H1 (cell line): ENCODE measurements at regions not wholly inside any gene's neighbourhood (a gene's known extent, or its start where the extent isn't known, plus 50 kb on each side); places are given as distances from the start of the nearest gene placed in this dataset.

ENCODE experiments used
- CTCF ChIA-PET: fragments of 300-600 bp; sonication (Branson Sonifier 250); formaldehyde crosslinking; loops from one replicate; lab custom pipeline; 2021; ENCODE audit not compliant: partially characterized antibody; lab: Charles Lee
- POLR2A ChIA-PET: fragments of 300-600 bp; sonication (Branson Sonifier 250); formaldehyde crosslinking; loops from one replicate; lab custom pipeline; 2021; ENCODE audit warnings: inconsistent platforms; ENCODE audit not compliant: partially characterized antibody; lab: Charles Lee
- DNase-seq, 2 experiments: peaks; one replicate each; pipeline versions ENCODE4 v3.0.0 to v3.0.0-alpha.2; 2010 to 2022; ENCODE audit warnings: low spot score in 2 of 2, low read depth in 1 of 2, mixed read lengths in 1 of 2
- FAIRE-seq: peaks from 2 replicates; lab custom pipeline; 2011; peaks lifted over from hg19 to GRCh38; lab: Jason Lieb, UNC
- H2AFZ ChIP-seq: 2 replicates; pipeline ENCODE4 v1.8.1; 2012; ENCODE audit warnings: low read length, inconsistent platforms
- H2AK5ac ChIP-seq: 2 replicates; pipeline ENCODE4 v1.6.1; 2013; ENCODE audit warnings: low read depth, low read length
- H2BK120ac ChIP-seq: replicated peaks from 2 replicates; pipeline ENCODE3; 2013; ENCODE audit warnings: low read depth, low read length, inconsistent platforms
- H2BK12ac ChIP-seq: 2 replicates; pipeline ENCODE4 v1.6.1; 2013; ENCODE audit warnings: low read depth, low read length
- H2BK15ac ChIP-seq: 2 replicates; pipeline ENCODE4 v1.6.1; 2013; ENCODE audit warnings: low read length
- H2BK20ac ChIP-seq: 2 replicates; pipeline ENCODE4 v1.6.1; 2013; ENCODE audit warnings: low read length
- H2BK5ac ChIP-seq: 2 replicates; pipeline ENCODE4 v1.6.1; 2013; ENCODE audit warnings: low read depth, low read length
- H3K14ac ChIP-seq: 2 replicates; pipeline ENCODE4 v1.6.1; 2013; ENCODE audit warnings: inconsistent platforms; ENCODE audit not compliant: insufficient read length
- H3K18ac ChIP-seq: 2 replicates; pipeline ENCODE4 v1.6.1; 2013; ENCODE audit warnings: low read length; ENCODE audit errors: extremely low read depth
- H3K23ac ChIP-seq: 2 replicates; pipeline ENCODE4 v1.6.1; 2013; ENCODE audit warnings: inconsistent platforms; ENCODE audit not compliant: insufficient read length
- H3K23me2 ChIP-seq: 2 replicates; pipeline ENCODE4 v1.6.1; 2013; ENCODE audit warnings: low read depth, low read length
- H3K27ac ChIP-seq: 2 replicates; pipeline ENCODE4 v1.6.1; 2011; ENCODE audit warnings: low read depth, low read length, inconsistent platforms
- H3K27me3 ChIP-seq, 4 experiments: replicated peaks in 1 of 4; 1 replicate in 1 of 4; 2 replicates in 3 of 4; pipeline versions ENCODE4 v1.6.1 to v1.8.1; 2011 to 2013; ENCODE audit warnings: low read length in 3 of 4, mild to moderate bottlenecking in 3 of 4, inconsistent platforms in 2 of 4, mixed read lengths in 2 of 4, moderate library complexity in 1 of 4; ENCODE audit not compliant: control insufficient read depth in 3 of 4, insufficient read depth in 3 of 4; ENCODE audit errors: extremely low read depth in 1 of 4
- H3K36me3 ChIP-seq, 4 experiments: 2 replicates each; pipeline versions ENCODE4 v1.6.1 to v1.8.1; 2011 to 2013; ENCODE audit warnings: mild to moderate bottlenecking in 4 of 4, low read length in 3 of 4, moderate library complexity in 2 of 4, control low read depth in 1 of 4, inconsistent platforms in 1 of 4; ENCODE audit not compliant: insufficient read depth in 4 of 4, control insufficient read depth in 2 of 4
- H3K4ac ChIP-seq: replicated peaks from 2 replicates; pipeline ENCODE3; 2013; ENCODE audit warnings: low read length, low read depth, mixed read lengths, inconsistent platforms; ENCODE audit not compliant: insufficient read length
- H3K4me1 ChIP-seq, 4 experiments: replicated peaks in 1 of 4; 1 replicate in 1 of 4; 2 replicates in 3 of 4; pipeline versions ENCODE4 v1.6.1 to v1.8.1; 2011 to 2013; ENCODE audit warnings: low read length in 3 of 4, inconsistent platforms in 2 of 4, mixed read lengths in 1 of 4; ENCODE audit not compliant: insufficient read depth in 4 of 4, control insufficient read depth in 3 of 4
- H3K4me2 ChIP-seq, 2 experiments: 2 replicates each; pipeline versions ENCODE4 v1.6.1 to v1.8.1; 2011 to 2013; ENCODE audit warnings: low read depth in 2 of 2, low read length in 2 of 2, control low read depth in 1 of 2, inconsistent platforms in 1 of 2, mild to moderate bottlenecking in 1 of 2; ENCODE audit not compliant: insufficient read depth in 1 of 2
- H3K4me3 ChIP-seq, 4 experiments: fragments of 200-600, 300-600 bp in 1 of 4; sonication (generic), shearing (Covaris generic), sonication (Bioruptor Twin) in 1 of 4; 2 replicates each; pipeline versions ENCODE4 v1.5.1 to v1.8.1; 2011 to 2016; ENCODE audit warnings: low read length in 4 of 4, low read depth in 3 of 4, control low read depth in 2 of 4, inconsistent platforms in 2 of 4, mild to moderate bottlenecking in 2 of 4, mixed read lengths in 1 of 4, moderate library complexity in 1 of 4; ENCODE audit not compliant: insufficient read depth in 2 of 4; ENCODE audit errors: extremely low read depth in 1 of 4
- H3K56ac ChIP-seq: replicated peaks from 2 replicates; pipeline ENCODE3; 2013; ENCODE audit warnings: low read depth, mild to moderate bottlenecking, mixed read lengths, low read length, inconsistent platforms; ENCODE audit not compliant: insufficient read length
- H3K79me1 ChIP-seq: 2 replicates; pipeline ENCODE4 v1.6.1; 2013; ENCODE audit warnings: low read depth, low read length, control low read depth
- H3K79me2 ChIP-seq, 2 experiments: 2 replicates each; pipeline versions ENCODE4 v1.6.1 to v1.8.1; 2012 to 2013; ENCODE audit warnings: low read length in 2 of 2, mild to moderate bottlenecking in 2 of 2, inconsistent platforms in 1 of 2; ENCODE audit not compliant: insufficient read depth in 2 of 2, control insufficient read depth in 1 of 2
- H3K9ac ChIP-seq, 4 experiments: replicated peaks in 1 of 4; 1 replicate in 1 of 4; 2 replicates in 3 of 4; pipeline versions ENCODE4 v1.6.1 to v1.8.1; 2011 to 2013; ENCODE audit warnings: low read depth in 3 of 4, low read length in 3 of 4, control low read depth in 2 of 4, mild to moderate bottlenecking in 2 of 4, moderate library complexity in 2 of 4, inconsistent platforms in 1 of 4; ENCODE audit errors: extremely low read depth in 1 of 4
- H3K9me3 ChIP-seq, 2 experiments: 2 replicates each; pipeline versions ENCODE4 v1.6.1 to v1.8.1; 2012 to 2013; ENCODE audit warnings: mild to moderate bottlenecking in 2 of 2, moderate library complexity in 2 of 2, control low read depth in 1 of 2, inconsistent platforms in 1 of 2, low read depth in 1 of 2, low read length in 1 of 2, mixed read lengths in 1 of 2; ENCODE audit not compliant: insufficient read depth in 2 of 2
- H4K20me1 ChIP-seq, 2 experiments: replicated peaks in 1 of 2; 2 replicates each; pipeline versions ENCODE3 to v1.8.1; 2011 to 2013; ENCODE audit warnings: inconsistent platforms in 2 of 2, low read length in 2 of 2, mild to moderate bottlenecking in 1 of 2; ENCODE audit not compliant: insufficient read depth in 2 of 2, control insufficient read depth in 1 of 2
- H4K5ac ChIP-seq: 2 replicates; pipeline ENCODE4 v1.6.1; 2013; ENCODE audit warnings: low read length, low read depth, mixed read lengths, inconsistent platforms; ENCODE audit not compliant: insufficient read length
- H4K8ac ChIP-seq: 2 replicates; pipeline ENCODE4 v1.8.0; 2013; ENCODE audit warnings: mild to moderate bottlenecking, moderate library complexity, low read length, inconsistent platforms; ENCODE audit not compliant: insufficient read depth; ENCODE audit errors: extremely low read depth
- H4K91ac ChIP-seq: replicated peaks from 2 replicates; pipeline ENCODE3; 2013; ENCODE audit warnings: low read length, mixed read lengths, inconsistent platforms; ENCODE audit not compliant: insufficient read length
- ASH2L ChIP-seq: fragments of 200-600, 300-600 bp; sonication (generic); IDR thresholded peaks from one replicate; pipeline ENCODE4 v1.7.1; 2017; ENCODE audit warnings: low read length
- ATF2 ChIP-seq: IDR thresholded peaks from 2 replicates; pipeline ENCODE4 v1.6.1; 2012; ENCODE audit warnings: low read length, inconsistent platforms
- BRCA1 ChIP-seq: IDR thresholded peaks from 2 replicates; pipeline ENCODE4 v1.6.1; 2012; ENCODE audit warnings: low read depth, low read length, improper control_type of control experiment
- EGR1 ChIP-seq: IDR thresholded peaks from 2 replicates; pipeline ENCODE4 v1.6.1; 2011; ENCODE audit warnings: low read depth, low read length, borderline replicate concordance
- FOSL1 ChIP-seq: IDR thresholded peaks from 2 replicates; pipeline ENCODE4 v1.6.1; 2011; ENCODE audit warnings: mild to moderate bottlenecking, low read depth, low read length, moderate library complexity; ENCODE audit not compliant: insufficient read depth
- GTF2F1 ChIP-seq: IDR thresholded peaks from 2 replicates; pipeline ENCODE4 v1.6.1; 2012; ENCODE audit warnings: low read depth, low read length, improper control_type of control experiment, borderline replicate concordance
- HDAC6 ChIP-seq: IDR thresholded peaks from one replicate; pipeline ENCODE4 v1.7.1; 2012; ENCODE audit warnings: low read depth, mild to moderate bottlenecking, inconsistent platforms, low read length, moderate library complexity
- JUN ChIP-seq: IDR thresholded peaks from 2 replicates; pipeline ENCODE4 v1.6.1; 2011; ENCODE audit warnings: low read depth, mild to moderate bottlenecking, improper control_type of control experiment, low read length
- KDM4A ChIP-seq: IDR thresholded peaks from one replicate; pipeline ENCODE4 v1.7.1; 2012; ENCODE audit warnings: low read depth, mild to moderate bottlenecking, moderate library complexity, low read length, inconsistent platforms; ENCODE audit not compliant: severe bottlenecking
- RAD21 ChIP-seq, 2 experiments: IDR thresholded peaks in 1 of 2; conservative IDR thresholded peaks in 1 of 2; 2 replicates each; pipeline ENCODE4 v1.6.1; 2011; ENCODE audit warnings: low read depth in 2 of 2, low read length in 2 of 2, improper control_type of control experiment in 1 of 2, inconsistent platforms in 1 of 2, mild to moderate bottlenecking in 1 of 2, moderate library complexity in 1 of 2
- RFX5 ChIP-seq: IDR thresholded peaks from 2 replicates; pipeline ENCODE4 v1.6.1; 2011; ENCODE audit warnings: low read depth, low read length, improper control_type of control experiment, borderline replicate concordance
- SUZ12 ChIP-seq: fragments of 200-600 bp; sonication (generic); IDR thresholded peaks from 2 replicates; pipeline ENCODE4 v1.6.1; 2012; ENCODE audit warnings: mild to moderate bottlenecking, inconsistent platforms, low read length, moderate library complexity, mixed read lengths
- TAF7 ChIP-seq: optimal IDR thresholded peaks from 2 replicates; pipeline ENCODE3; 2011; ENCODE audit warnings: low read depth, mild to moderate bottlenecking, inconsistent platforms, low read length, moderate library complexity, borderline replicate concordance
- WGBS, 2 experiments: shearing (Covaris generic) in 1 of 2; methylation state at CpG; one replicate each; pipeline versions ENCODE4 v1.1.6 to v1.1.7; 2013 to 2015; ENCODE audit warnings: low lambda C conversion rate in 2 of 2, mixed read lengths in 2 of 2, inconsistent platforms in 1 of 2, low coverage in 1 of 2, missing lambda C conversion rate in 1 of 2; ENCODE audit not compliant: insufficient replicate concordance in 2 of 2, insufficient coverage in 1 of 2, insufficient read length in 1 of 2; ENCODE audit errors: extremely low coverage in 1 of 2, missing lambda C conversion rate in 1 of 2; 5-methylcytosine and 5-hydroxymethylcytosine counted together

GRCh38 chr2:19176977-19177376 is 181.4 kb downstream of the OSR1 start:
- no peak overlapping the region for H2BK5ac ChIP-seq
- WGBS, 2 experiments, result 89% methylated on average over 4 of the region's 4 CpGs; no CpG with 5 or more reads in 1 of the 2 experiments
- H3K79me2 ChIP-seq, result no peaks in the 10 kb centered on the region
- POLR2A ChIA-PET, result no interaction called here
- H2AFZ ChIP-seq, result no peak overlapping the region
- FAIRE-seq (no peak), DNase-seq (no peak)
- no peaks in the 10 kb centered on the region for H4K20me1 ChIP-seq
- no peak overlapping the region for H3K14ac ChIP-seq
- no peak overlapping the region for H2AK5ac ChIP-seq
- H4K5ac ChIP-seq, result no peak overlapping the region
- no peak overlapping the region for H2BK15ac ChIP-seq
- H3K4me1 ChIP-seq, result peaks cover 0 to 2% (median 0%) of the 10 kb centered on the region in 4 experiments; a peak in 2 of 7 replicates
- H4K91ac ChIP-seq, result no peak overlapping the region
- no peak overlapping the region for H3K27ac ChIP-seq
- no peak overlapping the region for H2BK20ac ChIP-seq
- H3K4me2 ChIP-seq, result no peak overlapping the region
- no peaks in the 10 kb centered on the region for H3K79me1 ChIP-seq
- H3K9me3 ChIP-seq, result 0 out of 4 replicates have a peak, but pooled peaks cover 0 to 3% of the 10 kb centered on the region in 2 experiments
- H3K23me2 ChIP-seq, result no peaks in the 10 kb centered on the region
- no peak overlapping the region for H4K8ac ChIP-seq
- H3K4ac ChIP-seq, result no peak overlapping the region
- H2BK12ac ChIP-seq, result no peak overlapping the region
- H3K27me3 ChIP-seq, result no peaks in the 10 kb centered on the region
- H2BK120ac ChIP-seq, result no peak overlapping the region
- no peak overlapping the region for H3K23ac ChIP-seq
- CTCF ChIA-PET, result no interaction called here
- no peak overlapping the region for H3K18ac ChIP-seq
- no peak overlapping the region for H3K4me3 ChIP-seq
- H3K9ac ChIP-seq, result no peak overlapping the region
- H3K36me3 ChIP-seq, result no peaks in the 10 kb centered on the region
- no peak overlapping the region for H3K56ac ChIP-seq
- TF ChIP-seq SUZ12, result no peak
- TF ChIP-seq KDM4A, result no peak
- no peak for TF ChIP-seq RAD21 (IDR thresholded peaks at IDR 0.05 in 1 of 2, conservative IDR thresholded peaks at IDR 0.05 in 1 of 2; ENCODE audit: low read depth in 2 of 2, low read length in 2 of 2)
- TF ChIP-seq FOSL1, result no peak
- TF ChIP-seq HDAC6, result no peak
- TF ChIP-seq RFX5, result no peak
- no peak for TF ChIP-seq EGR1
- TF ChIP-seq ASH2L, result no peak
- no peak for TF ChIP-seq BRCA1
- TF ChIP-seq GTF2F1, result no peak
- no peak for TF ChIP-seq JUN
- TF ChIP-seq ATF2, result no peak
- no peak for TF ChIP-seq TAF7
